GM03348 (cell line): ENCODE measurements at regions not wholly inside any gene's neighbourhood (a gene's known extent, or its start where the extent isn't known, plus 50 kb on each side); places are given as distances from the start of the nearest gene placed in this dataset.
"Not testable (repeated sequence)": the region's sequence is repeated elsewhere in the genome, so short reads cannot be mapped to it uniquely, and the experiment has no call there.

ENCODE experiments used
- DNase-seq: peaks from one replicate; pipeline ENCODE4 v3.0.0; 2012; ENCODE audit warnings: low spot score

DNA sequence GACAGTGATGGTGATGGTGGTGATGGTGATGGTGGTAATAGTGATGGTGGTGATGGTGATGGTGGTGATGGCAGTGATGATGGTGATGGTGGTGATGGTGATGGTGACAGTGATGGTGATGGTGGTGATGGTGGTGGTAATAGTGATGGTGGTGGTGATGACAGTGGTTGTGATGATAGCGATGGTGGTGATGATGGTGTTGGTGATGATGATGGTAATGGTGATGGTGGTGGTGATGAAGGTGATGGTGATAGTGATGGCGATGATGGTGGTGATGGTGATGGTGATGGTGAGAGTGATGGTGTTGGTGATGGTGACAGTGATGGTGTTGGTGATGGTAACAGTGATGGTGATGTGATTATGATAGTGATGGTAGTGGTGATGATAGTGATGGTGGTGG is 94.3 kb downstream of the ASB1 start:
- DNase-seq = no peak

DNA sequence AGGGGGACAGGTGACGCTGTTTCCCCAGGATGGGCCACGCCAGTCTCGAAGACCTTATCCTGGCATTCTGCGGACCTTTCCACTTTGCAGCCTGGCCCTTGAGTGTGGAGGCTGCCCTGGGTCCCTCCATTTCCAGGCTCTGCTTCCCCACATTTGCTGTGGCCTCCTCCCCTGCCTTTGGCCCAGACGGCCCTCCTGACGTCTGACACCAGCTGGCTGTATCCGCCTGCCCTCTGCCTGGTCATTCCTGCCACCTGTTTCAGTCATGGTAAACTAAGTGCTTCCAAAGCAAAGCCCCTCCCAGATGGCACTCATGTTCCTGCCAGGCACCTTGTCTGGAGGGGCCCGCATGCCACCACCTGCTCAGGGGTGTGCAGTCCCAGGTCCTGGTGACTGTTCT is 95.1 kb downstream of the ASB1 start:
- DNase-seq = no peak

DNA sequence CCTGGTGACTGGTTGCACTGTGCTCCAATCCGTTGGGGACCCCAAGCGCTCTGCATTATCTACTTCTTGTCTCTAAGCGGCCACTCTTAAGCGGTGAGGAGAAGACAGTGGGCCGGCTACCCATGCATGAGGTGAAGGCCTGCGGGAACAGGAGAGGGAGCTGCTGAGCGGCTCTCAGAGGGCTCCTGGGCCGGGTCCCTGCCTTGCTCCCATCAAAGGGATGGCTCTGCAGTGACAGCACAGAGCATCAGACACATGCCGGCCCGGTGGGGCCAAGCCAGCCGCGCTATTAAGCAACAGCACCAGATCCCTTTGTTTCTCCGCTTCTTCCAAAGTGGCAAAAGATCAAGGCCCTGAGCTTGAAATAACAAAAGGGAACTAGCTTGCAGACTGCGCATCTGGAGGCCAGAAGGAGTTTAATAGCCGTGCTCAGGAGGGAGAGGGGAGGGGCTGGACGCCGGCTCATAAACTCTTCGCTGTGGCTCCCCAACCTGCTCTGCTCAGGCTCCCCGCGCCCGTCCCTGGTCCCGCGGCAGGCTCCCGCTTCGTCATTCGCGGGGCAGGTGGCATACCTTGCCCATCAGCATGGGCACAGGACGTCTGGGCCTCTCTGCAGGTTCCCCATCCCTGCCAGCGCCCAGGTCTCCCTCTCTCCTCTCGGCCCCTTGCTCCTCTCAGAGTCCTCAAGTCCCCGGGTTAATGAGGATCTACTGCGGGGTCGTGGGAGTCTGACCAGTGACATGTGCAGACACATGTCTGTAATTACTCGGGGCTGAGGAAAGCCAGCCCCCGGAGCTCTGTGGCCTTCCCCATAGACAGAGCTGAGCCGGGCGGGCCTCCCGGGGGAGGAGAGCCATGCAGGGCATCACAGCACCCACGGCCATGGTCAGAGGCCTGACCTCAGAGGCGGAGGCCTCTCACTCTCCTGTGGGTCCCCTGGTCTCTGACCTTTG is 96.7 kb downstream of the ASB1 start:
- peak; percentile 88 for DNase-seq

DNA sequence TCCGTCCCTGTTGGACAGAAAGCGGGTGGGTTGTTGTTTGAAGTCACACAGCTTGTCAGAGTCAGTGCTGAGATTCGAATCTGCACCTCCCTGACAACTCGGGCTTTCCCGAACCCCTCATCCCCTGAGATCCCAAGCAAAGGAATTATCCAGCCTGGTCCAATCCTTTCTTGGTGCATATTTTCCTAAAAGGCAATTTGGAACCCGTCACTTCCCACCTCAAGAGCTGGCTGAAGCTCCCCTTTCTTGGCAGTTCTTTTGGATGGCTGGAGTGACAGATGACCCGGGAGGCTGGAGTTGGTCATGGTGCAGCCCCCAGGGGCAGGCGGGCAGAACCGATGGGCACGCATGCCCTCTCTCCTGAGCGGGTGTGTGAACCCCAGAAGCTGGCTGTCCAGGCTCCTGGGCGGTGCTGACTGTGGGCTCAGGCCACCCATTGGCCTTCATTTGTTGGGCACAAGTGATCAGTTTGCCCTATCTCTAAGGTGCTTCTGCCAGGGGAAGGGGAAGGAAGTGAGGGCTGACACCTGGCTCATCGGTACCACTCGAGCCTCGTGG is 97.8 kb downstream of the ASB1 start:
- DNase-seq = no peak

DNA sequence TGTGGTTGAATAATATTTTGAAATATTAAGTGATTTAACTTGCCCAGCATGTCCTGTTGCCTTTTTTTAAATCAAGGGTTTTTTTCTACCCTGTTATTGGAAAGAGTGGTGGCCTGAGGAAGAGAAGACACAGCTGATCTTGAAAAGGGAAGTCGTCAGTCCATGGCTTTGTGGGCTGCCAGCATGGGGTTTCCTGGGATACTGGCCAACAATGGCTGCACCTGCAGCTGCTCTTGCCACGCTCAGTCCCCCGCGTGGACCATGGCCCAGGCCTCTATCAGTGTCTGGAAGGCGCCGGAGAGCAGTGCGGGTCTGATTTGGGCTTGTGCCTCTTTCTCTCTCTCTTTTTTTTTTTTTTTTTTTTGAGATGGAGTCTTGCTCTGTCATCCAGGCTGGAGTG is 99.3 kb downstream of the ASB1 start:
- no peak for DNase-seq

DNA sequence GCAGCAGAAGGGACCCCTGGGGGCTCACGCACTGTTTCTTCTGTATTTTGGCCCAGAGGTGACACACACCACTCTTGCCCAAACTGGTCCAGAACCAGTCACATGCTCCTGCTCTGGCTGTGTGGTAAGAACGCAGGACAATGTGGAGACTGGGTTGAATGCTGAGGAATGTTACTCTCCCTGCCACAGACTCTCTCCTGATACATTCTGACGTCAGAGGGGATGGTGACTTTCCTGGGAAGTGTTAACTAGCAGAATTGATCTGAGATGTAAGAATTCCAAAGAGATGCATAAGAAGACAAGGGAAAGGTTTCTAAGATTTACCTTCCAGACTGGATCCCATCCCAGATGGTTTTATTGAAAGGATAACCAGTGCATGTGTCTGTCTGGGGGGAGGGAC is 100.8 kb downstream of the ASB1 start:
- DNase-seq = no peak

DNA sequence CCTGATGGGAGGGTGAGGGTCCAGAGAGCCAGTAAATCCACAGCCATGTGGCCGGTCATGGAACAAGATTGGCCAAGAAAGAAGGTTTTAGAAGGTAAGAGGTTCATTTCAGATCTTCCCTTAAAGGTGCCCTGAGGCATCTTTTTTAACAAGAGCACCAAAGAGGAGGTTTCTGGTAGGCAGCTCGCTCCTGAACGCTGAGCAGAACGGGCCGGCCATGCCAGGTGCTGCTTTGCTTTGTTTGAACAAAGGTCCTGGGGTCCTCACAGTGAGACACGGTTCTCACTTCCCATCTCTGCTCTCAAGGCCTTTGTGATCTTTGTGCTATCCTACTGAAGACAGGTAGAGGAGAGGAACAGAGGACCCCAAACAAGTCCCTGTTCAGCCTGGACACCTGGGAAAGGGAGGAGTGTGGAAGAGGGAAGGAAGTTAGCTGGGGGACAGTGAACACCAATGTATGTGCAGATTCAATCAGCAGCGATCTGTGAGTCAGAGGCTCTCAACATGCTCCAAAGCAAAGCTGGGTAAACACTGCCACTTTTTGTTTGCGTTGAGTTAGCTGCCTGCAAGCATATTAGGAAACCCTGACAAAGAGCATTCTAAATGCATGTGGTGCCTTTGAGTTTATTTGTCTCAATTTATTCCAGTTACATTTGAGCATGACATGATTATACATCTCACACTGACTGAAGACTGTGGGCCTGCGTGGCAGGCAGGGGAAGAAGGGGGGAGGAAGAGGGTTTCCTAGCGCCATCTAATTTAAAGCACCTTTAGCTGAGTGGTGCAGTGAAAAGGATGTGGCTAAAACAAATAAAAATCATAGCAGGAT is 102.4 kb downstream of the ASB1 start:
- peak; percentile 40 for DNase-seq

DNA sequence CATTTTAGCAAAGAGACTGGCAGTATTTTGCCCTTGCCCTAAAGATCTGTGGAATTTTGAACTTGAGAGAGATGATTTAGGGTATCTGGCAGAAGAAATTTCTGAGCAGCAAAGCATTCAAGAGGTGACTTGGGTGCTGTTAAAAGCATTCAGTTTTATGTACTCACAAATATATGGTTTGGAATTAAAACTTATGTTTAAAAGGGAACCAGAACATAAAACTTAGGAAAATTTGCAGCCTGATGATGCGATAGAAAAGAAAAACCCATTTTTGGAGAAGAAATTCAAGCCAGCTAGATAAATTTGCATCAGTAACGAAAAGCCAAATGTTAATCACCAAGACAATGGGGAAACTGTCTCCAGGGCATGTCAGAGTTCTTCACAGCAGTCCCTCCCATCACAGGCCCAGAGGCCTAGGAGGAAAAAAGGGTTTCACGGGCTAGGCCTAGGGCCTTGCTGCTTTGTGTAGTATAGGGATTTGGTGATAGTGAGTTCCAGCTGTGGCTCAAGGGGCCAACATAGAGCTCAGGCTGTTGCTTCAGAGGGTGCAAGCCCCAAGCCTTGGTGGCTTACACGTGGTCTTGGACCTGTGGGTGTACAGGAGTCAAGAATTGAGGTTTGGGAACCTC is 104.4 kb downstream of the ASB1 start:
- DNase-seq = not testable (repeated sequence)

DNA sequence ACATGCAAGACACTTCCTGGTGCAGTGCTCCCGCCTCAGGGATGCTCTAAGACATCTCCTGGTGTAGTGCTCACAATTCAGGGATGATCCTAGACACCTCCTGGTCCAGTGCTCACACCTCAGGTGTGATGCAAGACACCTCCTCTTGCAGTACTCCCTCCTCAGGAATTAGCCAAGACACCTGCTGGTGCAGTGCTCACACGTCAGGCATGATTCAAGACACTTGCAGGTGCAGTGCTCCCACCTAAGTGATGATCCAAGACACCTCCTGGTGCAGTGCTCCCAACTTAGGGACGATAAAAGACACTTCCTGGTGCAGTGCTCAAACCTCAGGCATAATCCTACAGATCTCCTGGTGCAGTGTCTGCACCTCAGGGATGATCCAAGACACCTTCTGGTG is 117.0 kb downstream of the ASB1 start:
- not testable (repeated sequence) for DNase-seq

DNA sequence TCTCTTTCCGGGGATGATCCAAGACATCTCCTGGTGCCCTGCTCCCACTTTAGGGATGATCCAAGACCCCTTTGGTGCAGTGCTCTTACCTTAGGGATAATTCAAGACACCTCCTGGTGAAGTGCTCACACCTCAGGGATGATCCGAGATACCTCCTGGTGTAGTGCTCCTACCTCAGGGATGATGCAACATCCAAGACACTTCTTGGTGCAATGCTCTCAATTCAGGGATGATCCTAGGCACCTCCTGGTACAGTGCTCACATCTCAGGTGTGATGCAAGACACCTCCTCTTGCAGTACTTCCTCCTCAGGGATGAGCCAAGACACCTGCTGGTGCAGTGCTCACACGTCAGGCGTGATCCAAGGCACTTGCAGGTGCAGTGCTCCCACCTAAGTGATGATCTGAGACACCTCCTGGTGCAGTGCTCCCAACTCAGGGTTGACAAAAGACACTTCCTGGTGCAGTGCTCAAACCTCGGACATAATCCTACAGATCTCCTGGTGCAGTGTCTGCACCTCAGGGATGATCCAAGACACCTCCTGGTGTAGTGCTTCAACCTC is 122.3 kb downstream of the ASB1 start:
- DNase-seq = no peak

DNA sequence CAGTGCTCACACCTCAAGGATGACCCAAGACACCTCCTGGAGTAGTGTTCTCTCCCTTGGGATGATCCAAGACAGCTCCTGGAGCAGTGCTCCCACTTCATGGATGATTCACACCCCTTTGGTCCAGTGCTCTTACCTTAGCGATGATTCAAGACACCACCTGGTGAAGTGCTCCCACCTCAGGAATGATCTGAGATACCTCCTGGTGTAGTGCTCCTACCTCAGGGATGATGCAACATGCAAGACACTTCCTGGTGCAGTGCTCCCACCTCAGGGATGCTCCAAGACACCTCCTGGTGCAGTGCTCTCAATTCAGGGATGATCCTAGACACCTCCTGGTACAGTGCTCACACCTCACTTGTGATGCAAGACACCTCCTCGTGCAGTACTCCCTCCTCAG is 123.1 kb downstream of the ASB1 start:
- DNase-seq = no peak

DNA sequence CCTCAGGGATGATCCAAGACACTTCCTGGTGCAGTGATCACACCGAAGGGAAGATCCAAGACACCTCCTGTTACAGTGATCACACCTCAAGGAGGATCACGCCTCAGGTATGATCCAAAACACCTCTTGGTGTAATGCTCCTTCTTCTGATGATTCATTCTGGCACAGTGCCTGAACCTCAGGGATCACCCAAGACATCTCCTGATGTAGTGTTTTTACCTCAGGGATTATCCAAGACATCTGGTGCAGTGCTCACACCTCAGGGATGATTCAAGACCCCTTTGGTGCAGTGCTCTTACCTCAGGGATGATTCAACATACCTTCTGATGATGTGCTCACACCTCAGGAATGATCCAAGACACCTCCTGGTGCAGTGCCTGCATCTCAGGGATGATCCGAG is 124.4 kb downstream of the ASB1 start:
- DNase-seq = no peak

DNA sequence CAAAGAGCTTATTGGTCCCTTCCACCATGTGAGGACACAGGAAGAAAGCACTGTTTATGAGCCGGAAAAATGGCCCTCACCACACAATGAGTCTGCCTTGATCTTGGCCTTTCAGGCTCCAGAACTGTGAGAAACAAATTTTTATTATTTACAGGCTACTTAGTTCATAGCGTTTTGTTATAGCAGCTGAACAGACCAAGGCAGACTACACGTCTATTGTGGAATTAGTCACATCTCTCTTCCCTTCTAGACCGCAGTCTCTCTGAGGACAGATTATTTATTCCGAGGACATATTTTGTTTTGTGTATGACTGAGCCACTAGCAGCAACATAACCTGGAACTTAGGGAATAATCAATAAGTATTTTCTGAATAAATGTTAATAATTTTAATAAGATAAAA is 125.5 kb downstream of the ASB1 start:
- no peak for DNase-seq

DNA sequence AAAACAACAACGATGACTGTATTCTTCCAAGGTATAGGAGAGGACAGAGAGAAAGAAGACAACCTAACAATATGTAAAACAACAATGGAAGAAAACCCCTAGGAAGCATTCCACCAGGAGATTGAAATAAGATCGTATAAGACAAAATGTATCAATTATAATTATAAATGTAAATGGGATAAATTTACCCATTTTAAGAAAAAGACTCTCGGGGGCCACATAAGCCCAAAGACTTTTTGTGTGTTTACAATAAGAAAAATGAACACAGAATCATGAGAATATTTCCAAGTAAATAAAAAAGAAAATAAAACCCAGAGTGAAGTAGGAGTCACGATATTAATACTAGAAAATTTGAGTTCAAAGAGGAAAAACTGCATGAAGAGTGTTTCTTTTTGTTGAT is 126.4 kb downstream of the ASB1 start:
- no peak for DNase-seq

DNA sequence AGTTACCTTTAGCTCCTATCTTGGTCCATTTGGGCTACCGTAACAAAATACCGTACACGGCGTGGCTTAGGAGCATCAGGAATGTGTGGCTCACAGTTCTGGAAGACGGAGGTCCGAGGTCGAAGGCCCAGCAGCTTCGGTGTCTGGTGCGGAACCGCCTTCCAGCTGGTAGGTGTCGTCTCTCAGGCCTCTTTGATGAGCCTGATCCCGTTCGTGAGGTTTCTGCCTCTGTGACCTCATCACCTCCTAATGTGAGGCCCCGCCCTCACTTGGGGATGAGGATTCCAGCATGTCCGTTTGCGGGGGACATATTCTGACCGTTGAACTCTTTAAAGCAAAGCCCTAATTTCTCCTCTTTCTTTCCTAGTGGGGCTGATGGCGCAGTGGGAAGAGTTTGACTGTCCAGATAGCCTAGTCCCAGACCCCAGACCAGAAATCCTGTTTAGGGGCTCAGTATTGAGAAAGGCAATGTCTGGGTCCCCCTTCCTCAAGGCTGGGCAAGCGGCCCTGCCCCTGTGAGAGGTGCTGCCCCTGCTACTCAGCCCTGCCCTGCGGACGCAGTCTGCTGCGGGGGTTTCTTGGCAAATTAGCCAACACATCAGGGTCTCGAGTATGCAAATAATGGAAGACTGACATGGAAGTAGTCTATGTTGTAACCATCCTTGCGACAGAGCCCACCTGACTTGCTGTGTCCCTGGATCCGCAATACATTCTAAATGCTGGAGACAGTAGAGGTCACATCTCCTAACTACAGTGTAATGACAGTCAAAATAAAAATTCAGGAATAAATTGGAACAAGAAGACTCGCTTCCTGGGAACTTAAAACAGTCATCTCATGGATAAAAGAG is 128.0 kb downstream of the ASB1 start:
- no peak for DNase-seq

DNA sequence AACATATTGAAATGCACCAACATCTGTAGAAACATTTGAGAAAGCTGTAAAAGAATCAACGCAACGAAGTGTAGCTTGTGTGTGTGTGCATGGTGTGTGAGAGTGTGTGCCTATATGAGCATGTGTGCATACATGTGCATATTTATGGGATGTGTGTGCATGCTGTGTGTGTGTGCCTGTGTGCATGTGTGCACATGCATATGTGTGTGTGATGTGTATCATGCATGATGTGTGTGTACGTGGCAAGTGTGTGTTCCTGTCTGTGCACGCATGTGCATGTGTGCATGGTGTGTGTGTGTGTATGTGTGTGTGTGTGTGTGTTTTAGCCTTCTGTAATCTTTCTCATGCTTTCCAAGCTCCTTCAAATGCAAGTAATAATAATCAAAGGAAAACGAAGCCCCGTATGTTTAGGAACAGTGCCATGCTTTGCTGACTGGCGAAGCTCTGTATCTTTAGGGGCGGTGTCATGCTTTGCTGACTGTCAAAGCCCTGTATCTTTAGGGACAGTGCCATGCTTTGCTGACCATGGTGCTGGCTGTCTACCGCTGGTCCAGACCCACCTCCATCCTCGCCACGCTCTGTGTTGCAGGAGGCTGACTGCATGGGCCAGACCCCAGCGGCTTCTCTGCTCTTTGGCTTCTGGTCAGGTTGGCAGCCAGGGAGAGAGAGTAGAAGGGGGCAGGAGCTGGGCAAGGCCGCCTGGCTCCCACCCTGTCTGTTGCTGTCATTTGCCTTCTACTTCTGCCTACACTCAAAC is 129.2 kb downstream of the ASB1 start:
- no peak for DNase-seq

DNA sequence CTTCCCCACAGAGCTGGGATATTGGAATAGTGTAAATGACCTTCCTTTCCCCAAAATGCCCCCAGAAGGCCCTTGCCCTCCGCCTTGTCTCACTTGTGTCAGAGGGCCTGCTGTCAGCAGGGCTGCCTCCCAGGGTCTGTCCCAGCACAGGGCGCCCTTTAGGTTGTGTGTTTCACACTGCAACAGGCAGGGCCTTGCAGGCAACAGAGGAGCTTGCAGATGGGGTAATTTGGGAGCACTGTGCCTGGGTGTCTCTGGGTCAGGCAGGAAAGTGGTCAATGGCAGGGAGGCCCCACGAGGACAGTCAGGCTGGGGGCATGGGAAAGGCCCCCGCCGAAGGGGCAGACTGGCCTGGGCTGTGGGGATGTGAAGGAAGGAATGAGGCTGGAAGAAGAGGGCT is 130.7 kb downstream of the ASB1 start:
- no peak for DNase-seq

DNA sequence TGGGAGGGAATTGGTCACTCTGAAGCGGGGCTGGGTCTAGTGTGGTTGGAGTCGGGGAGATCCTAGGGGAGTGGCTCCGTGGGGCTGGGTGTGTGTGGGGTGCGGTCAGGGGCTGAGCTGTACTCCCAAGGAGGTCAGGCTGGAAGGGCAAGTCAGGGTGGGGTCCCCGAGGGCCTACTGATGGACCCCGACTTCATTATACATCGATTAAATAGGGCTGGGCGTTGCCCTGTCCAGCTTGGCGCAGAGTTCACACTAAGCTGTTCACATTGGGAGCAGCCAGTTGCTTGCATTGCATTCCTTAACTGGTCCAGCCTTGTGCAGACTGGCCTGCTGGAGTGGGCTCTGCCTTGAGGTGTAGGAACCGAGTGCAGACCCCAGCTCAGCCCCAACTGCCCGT is 131.2 kb downstream of the ASB1 start:
- DNase-seq = no peak

DNA sequence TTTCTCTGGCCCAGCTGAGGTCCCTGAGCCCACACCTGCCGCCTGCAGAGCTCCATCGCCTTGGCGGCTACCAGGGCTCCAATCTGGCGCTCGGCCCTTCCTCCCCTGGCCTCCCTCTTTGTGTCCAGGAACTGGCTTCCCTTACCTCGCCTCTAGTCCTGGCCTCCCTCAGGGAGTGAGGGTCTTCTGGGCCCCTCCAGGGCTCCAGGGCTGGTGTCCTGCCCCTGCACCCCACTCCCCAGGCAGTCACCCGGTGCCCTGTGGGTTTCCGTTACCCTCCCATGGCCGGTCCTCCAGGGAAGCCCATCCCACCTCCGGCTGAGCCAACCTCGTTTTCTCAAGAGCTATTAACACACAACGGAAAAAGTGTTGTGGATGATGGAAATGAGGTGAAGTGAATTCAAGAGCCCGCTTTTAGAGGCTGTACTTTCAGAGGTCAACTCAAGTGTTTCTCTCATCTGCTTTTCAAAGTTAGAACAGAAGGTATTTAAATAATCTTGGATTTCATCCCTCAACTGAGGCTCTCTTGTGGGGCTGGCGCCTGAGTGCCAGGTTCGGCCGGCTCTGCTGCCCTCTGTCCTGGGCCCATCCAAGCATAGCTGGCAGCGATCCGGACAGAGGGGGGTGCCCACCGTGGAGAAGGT is 131.9 kb downstream of the ASB1 start:
- no peak for DNase-seq

DNA sequence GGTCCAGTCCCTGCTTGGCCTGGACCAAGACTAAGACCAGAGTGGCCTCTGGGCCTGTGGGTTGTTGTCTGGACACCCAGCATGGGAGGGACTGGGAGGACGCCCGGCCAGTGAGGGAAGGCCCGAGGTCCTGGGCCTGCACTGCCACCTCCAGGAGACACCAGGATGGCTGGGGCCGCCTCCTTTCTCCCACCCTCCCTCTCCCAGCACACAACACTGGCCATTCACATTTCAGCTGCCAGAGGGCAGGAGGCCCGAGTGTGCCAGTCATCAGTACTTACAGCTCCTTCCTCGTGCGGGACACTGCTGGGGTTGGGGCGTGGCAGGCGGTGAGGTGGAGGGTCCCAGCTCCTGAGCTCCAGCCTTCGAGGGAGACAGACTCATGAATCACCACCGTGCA is 133.5 kb downstream of the ASB1 start:
- no peak for DNase-seq
